HEK293T (cell line): ENCODE measurements at regions not wholly inside any gene's neighbourhood (a gene's known extent, or its start where the extent isn't known, plus 50 kb on each side); places are given as distances from the start of the nearest gene placed in this dataset.

ENCODE experiments used
- ARNT ChIP-seq: fragments of 450-650 bp; IDR thresholded peaks from 2 replicates; pipeline ENCODE4 v1.6.1; 2017; ENCODE audit warnings: mild to moderate bottlenecking
- BHLHE40 ChIP-seq: fragments of 450-650 bp; IDR thresholded peaks from 2 replicates; pipeline ENCODE4 v1.6.1; 2016; ENCODE audit warnings: mild to moderate bottlenecking, moderate library complexity, borderline replicate concordance
- CTBP1 ChIP-seq: fragments of 450-650 bp; IDR thresholded peaks from 2 replicates; pipeline ENCODE4 v1.6.1; 2016; ENCODE audit warnings: borderline replicate concordance
- ELF4 ChIP-seq: fragments of 450-650 bp; IDR thresholded peaks from 2 replicates; pipeline ENCODE4 v1.6.1; 2017; ENCODE audit warnings: antibody characterized with exemption
- FOXM1 ChIP-seq: fragments of 450-650 bp; IDR thresholded peaks from 2 replicates; pipeline ENCODE4 v1.6.1; 2017; ENCODE audit warnings: mild to moderate bottlenecking, borderline replicate concordance
- HDGF ChIP-seq: fragments of 450-650 bp; IDR thresholded peaks from 2 replicates; pipeline ENCODE4 v1.6.1; 2017; ENCODE audit warnings: antibody characterized with exemption, borderline replicate concordance
- NFRKB ChIP-seq: fragments of 450-650 bp; IDR thresholded peaks from 2 replicates; pipeline ENCODE4 v1.6.1; 2016; ENCODE audit warnings: mild to moderate bottlenecking, moderate library complexity
- SUZ12 ChIP-seq: fragments of 450-650 bp; IDR thresholded peaks from 2 replicates; pipeline ENCODE4 v1.6.1; 2016; ENCODE audit warnings: mild to moderate bottlenecking

DNA sequence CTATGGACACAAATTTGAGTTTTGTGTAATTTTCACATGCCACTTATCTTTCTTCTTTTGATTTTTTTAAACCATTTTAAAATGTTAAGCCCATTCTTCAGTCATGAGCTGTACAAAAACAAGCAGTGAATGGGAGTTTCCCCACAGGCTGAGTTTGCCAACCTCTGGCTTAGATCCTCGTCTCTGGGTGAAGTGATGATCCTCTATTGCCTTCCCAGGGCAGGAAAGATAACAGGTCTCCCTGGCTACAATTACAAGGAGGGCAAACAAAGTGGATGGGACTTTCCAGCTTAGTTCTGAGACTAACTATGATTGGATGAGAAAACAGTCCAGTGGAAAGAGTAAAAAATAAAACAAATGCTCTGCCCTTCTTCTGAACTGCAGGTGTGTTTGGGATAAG, 203.7 kb downstream of the SPTSSA start:
- TF ChIP-seq NFRKB (no peak), SUZ12 (no peak), HDGF (no peak), FOXM1 (no peak), CTBP1 (no peak), ELF4 (no peak), ARNT (no peak), BHLHE40 (no peak)
